ENCODE measurements at regions not wholly inside any gene's neighbourhood (a gene's known extent, or its start where the extent isn't known, plus 50 kb on each side); places are given as distances from the start of the nearest gene placed in this dataset.

- no peaks in the 10 kb centered on the region for H3K36me3 ChIP-seq (ENCODE audit: insufficient read depth, low read length)
- no peaks in the 10 kb centered on the region for H3K36me3 Mint-ChIP-seq (ENCODE audit: low read depth, unreplicated experiment)
- no peak overlapping the region for H3K4me3 ChIP-seq (ENCODE audit: insufficient read depth, low read depth, low read length)
- no peak overlapping the region for H2AFZ ChIP-seq (ENCODE audit: low read depth, low read length)
- H3K79me2 ChIP-seq (ENCODE audit: insufficient read depth, low read length): no peaks in the 10 kb centered on the region
- no peak for FAIRE-seq
- H3K9me3 ChIP-seq (ENCODE audit: insufficient read depth, low read depth, low read length): no peaks in the 10 kb centered on the region
- H3K4me2 ChIP-seq (ENCODE audit: low read length): no peak overlapping the region
- H3K4me1 Mint-ChIP-seq (ENCODE audit: low read depth, unreplicated experiment): peaks cover 4% of the 10 kb centered on the region
- H3K27me3 Mint-ChIP-seq (ENCODE audit: low read depth, unreplicated experiment): no peaks in the 10 kb centered on the region
- no peak overlapping the region for H3K27ac ChIP-seq (ENCODE audit: low read depth, low read length)
- TF ChIP-seq, protein P1, sequence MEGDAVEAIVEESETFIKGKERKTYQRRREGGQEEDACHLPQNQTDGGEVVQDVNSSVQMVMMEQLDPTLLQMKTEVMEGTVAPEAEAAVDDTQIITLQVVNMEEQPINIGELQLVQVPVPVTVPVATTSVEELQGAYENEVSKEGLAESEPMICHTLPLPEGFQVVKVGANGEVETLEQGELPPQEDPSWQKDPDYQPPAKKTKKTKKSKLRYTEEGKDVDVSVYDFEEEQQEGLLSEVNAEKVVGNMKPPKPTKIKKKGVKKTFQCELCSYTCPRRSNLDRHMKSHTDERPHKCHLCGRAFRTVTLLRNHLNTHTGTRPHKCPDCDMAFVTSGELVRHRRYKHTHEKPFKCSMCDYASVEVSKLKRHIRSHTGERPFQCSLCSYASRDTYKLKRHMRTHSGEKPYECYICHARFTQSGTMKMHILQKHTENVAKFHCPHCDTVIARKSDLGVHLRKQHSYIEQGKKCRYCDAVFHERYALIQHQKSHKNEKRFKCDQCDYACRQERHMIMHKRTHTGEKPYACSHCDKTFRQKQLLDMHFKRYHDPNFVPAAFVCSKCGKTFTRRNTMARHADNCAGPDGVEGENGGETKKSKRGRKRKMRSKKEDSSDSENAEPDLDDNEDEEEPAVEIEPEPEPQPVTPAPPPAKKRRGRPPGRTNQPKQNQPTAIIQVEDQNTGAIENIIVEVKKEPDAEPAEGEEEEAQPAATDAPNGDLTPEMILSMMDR (IDR thresholded peaks at IDR 0.05; ENCODE audit: insufficient read depth, low read depth, low read length): no peak
- TF ChIP-seq EZH2 (IDR thresholded peaks at IDR 0.05; ENCODE audit: insufficient read depth, low read length): no peak
- DNase-seq (ENCODE audit: low read depth): no peak
- no peaks in the 10 kb centered on the region for H4K20me1 ChIP-seq (ENCODE audit: insufficient read depth, low read length)
- no peak overlapping the region for H3K9ac ChIP-seq (ENCODE audit: low read length)
- no peaks in the 10 kb centered on the region for H3K9me3 Mint-ChIP-seq (ENCODE audit: unreplicated experiment)
- H3K4me1 ChIP-seq (ENCODE audit: insufficient read depth, low read length): no peaks in the 10 kb centered on the region
- H3K27ac Mint-ChIP-seq (ENCODE audit: unreplicated experiment): no peak overlapping the region
- no peak overlapping the region for H3K4me3 Mint-ChIP-seq (ENCODE audit: unreplicated experiment)
- no peaks in the 10 kb centered on the region for H3K27me3 ChIP-seq (ENCODE audit: insufficient read depth, low read length)
These were observed 362.9 kb upstream of the TLE4 start for GRCh38 chr9:79208791-79209396.

GRCh38 chr9:79210541-79211243, 361.1 kb upstream of the TLE4 start:
- no peaks in the 10 kb centered on the region for H3K9me3 Mint-ChIP-seq (ENCODE audit: unreplicated experiment)
- no peaks in the 10 kb centered on the region for H4K20me1 ChIP-seq (ENCODE audit: insufficient read depth, low read length)
- no peak overlapping the region for H3K9ac ChIP-seq (ENCODE audit: low read length)
- H3K4me2 ChIP-seq (ENCODE audit: low read length): no peak overlapping the region
- H3K27me3 ChIP-seq (ENCODE audit: insufficient read depth, low read length): no peaks in the 10 kb centered on the region
- TF ChIP-seq, protein P1 (IDR thresholded peaks at IDR 0.05; ENCODE audit: insufficient read depth, low read depth, low read length): no peak
- TF ChIP-seq EZH2 (IDR thresholded peaks at IDR 0.05; ENCODE audit: insufficient read depth, low read length): no peak
- peaks cover 7% of the 10 kb centered on the region for H3K4me1 Mint-ChIP-seq (ENCODE audit: low read depth, unreplicated experiment)
- no peak overlapping the region for H2AFZ ChIP-seq (ENCODE audit: low read depth, low read length)
- no peak for FAIRE-seq
- no peak overlapping the region for H3K27ac ChIP-seq (ENCODE audit: low read depth, low read length)
- no peak overlapping the region for H3K27ac Mint-ChIP-seq (ENCODE audit: unreplicated experiment)
- H3K27me3 Mint-ChIP-seq (ENCODE audit: low read depth, unreplicated experiment): no peaks in the 10 kb centered on the region
- no peaks in the 10 kb centered on the region for H3K4me1 ChIP-seq (ENCODE audit: insufficient read depth, low read length)
- H3K36me3 ChIP-seq (ENCODE audit: insufficient read depth, low read length): no peaks in the 10 kb centered on the region
- H3K79me2 ChIP-seq (ENCODE audit: insufficient read depth, low read length): no peaks in the 10 kb centered on the region
- H3K4me3 ChIP-seq (ENCODE audit: insufficient read depth, low read depth, low read length): no peak overlapping the region
- no peaks in the 10 kb centered on the region for H3K36me3 Mint-ChIP-seq (ENCODE audit: low read depth, unreplicated experiment)
- H3K4me3 Mint-ChIP-seq (ENCODE audit: unreplicated experiment): no peak overlapping the region
- no peaks in the 10 kb centered on the region for H3K9me3 ChIP-seq (ENCODE audit: insufficient read depth, low read depth, low read length)
- DNase-seq (ENCODE audit: low read depth): no peak

Data from astrocyte (in vitro differentiated cells and primary cell).